GM10266 (cell line): ENCODE measurements at regions not wholly inside any gene's neighbourhood (a gene's known extent, or its start where the extent isn't known, plus 50 kb on each side); places are given as distances from the start of the nearest gene placed in this dataset.

Experiments used
- DNase-seq: peaks from one replicate; pipeline ENCODE4 v3.0.0; 2012; ENCODE audit errors: extremely low spot score
- TF ChIP-seq, protein P1 (sequence below): IDR thresholded peaks from 2 replicates; pipeline ENCODE4 v1.5.1; 2012; ENCODE audit warnings: mild to moderate bottlenecking, low read depth; ENCODE audit not compliant: control insufficient read depth, insufficient read depth; ENCODE audit errors: missing control alignments

DNA sequence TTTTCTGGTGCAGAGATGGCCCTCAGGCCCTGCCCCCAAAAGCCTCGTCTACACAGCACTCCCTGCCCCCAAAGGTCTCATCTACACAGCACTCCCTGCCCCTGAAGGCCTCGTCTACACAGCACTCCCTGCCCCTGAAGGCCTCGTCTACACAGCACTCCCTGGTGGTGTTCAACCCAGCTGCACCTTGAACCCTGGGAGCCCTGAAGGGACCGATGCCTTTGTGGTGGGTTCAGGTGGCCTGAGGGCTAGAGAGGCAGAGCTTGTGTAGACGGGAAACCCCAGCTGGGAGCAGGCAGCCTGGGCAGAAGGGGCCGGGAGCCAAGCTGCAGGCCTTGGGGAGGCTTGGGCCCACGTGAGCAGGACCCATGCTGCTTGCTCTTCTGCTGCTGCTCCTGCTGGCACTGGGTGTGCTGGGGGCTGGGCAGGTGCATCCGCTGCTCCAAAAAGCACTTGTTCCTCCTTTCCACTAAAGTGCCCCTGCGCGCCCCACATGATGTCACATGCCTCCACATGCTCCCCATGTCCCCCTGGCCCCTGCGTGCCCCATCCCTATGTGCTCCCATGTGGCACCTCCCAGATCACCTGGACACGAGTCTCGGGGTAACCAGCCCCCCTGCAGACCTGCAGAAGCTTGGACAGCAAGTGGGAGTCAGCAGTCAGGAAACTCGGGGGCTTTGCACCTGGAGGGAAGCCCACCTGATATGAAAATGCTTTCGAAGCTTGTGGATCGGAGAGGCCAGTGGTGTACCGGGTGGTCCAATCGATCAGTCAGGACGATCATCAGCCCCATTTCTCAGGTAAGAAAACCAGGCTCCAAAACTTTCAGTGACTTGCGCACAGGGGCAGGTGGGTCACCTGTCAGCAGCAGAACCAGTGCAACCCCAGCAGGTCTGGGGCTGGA lies 94.9 kb upstream of the CTDP1 start:
- TF ChIP-seq, protein P1, sequence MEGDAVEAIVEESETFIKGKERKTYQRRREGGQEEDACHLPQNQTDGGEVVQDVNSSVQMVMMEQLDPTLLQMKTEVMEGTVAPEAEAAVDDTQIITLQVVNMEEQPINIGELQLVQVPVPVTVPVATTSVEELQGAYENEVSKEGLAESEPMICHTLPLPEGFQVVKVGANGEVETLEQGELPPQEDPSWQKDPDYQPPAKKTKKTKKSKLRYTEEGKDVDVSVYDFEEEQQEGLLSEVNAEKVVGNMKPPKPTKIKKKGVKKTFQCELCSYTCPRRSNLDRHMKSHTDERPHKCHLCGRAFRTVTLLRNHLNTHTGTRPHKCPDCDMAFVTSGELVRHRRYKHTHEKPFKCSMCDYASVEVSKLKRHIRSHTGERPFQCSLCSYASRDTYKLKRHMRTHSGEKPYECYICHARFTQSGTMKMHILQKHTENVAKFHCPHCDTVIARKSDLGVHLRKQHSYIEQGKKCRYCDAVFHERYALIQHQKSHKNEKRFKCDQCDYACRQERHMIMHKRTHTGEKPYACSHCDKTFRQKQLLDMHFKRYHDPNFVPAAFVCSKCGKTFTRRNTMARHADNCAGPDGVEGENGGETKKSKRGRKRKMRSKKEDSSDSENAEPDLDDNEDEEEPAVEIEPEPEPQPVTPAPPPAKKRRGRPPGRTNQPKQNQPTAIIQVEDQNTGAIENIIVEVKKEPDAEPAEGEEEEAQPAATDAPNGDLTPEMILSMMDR, result no peak
- no peak for DNase-seq

- no peak for DNase-seq
- TF ChIP-seq, protein P1, result no peak
These were observed 93.9 kb upstream of the CTDP1 start for GRCh38 chr18:79585395-79586370.

GRCh38 chr18:79586436-79587225 lies 93.0 kb upstream of the CTDP1 start:
- TF ChIP-seq, protein P1, result no peak
- no peak for DNase-seq

DNA sequence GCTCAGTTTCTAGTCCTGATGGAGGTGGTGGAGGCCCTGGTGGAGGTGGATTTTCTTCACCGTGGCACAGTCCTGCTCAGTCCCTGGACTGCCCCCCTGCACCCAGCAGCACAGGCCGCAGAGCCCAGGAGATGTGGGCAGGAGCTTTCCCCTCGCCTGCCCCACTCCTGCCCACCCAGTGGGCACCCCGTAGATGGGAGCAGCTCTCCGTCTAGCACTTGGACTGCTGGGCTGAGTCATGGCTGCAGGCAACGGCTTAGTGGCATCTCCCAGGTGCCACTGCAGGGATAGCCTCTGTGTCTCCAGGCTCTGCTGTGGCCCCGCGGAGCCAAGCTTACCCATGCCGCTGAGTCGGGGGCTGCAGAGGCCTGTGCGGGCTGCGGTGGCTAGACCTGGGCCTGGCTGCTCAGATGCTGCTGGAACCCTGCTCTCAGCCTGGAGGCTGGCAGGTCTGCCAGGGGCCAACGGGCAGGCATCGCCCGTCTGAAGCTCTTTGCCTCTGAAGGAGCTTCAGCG lies 92.3 kb upstream of the CTDP1 start:
- no peak for DNase-seq
- TF ChIP-seq, protein P1, result no peak

DNA sequence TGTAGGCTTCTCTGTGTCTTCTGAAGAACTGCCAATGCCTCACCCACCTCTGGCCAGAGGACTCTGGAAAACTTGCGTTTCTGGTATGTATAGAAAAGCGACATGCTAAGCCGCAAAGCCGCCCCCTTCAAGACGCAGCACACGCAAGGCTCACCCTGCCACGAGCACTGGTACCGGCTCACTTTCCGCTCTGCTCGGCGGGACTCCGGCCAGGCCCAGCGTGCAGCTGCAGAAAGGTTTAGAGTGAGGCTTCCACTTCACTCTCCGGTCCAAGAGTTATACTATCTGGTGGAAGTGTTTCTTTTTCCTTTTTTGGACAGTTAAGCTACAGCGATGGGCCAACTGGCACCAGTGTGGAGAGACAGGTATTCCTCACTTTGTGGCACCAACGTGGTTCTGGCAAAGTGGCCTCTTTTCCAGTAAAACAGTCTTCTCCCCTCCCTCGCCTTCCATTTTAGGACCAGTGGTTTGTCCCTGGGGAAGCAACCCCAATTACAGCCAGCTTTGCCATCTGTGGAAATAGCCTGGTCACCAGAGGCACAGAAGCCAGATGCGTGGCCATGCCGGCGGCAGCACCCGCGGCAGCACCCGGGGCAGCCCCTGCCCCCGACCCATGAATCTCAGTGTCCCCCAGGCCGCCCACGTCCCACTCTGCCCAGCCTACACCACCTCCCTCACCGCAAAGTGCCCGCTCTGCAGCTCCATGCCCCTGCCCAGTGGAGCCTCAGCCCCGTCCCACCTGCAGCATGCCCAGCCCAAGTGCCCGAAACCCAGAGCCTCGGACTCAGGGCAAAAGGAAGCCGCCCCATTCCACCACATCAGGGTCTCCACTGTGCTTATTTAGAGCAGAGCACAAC lies 91.6 kb upstream of the CTDP1 start:
- TF ChIP-seq, protein P1, result no peak
- no peak for DNase-seq
